Inferior parietal cortex (tissue), 1 donor: ENCODE measurements at regions not wholly inside any gene's neighbourhood (a gene's known extent, or its start where the extent isn't known, plus 50 kb on each side); places are given as distances from the start of the nearest gene placed in this dataset.

Experiments used
- DNase-seq: peaks from one replicate; pipeline ENCODE4 v3.0.0-alpha.2; 2016; ENCODE audit errors: extremely low spot score

DNA sequence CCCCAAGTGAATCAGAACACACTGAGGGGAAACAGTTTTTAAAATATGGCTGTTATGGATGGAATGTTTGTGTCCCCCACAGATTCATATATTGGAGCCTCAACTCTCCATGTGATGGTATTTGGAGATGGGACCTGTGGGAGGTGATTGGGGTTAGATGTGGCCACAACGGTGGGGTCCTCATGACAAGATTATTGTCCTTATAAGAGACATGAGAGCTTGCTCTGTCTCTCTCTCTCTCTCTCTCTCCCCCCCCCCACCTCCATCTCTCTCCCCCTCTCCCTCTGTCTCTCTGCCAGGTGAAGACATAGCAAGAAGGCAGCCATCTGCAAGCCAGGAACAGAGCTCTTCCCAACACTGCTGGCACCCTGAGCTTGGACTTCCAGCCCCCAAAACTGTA is 315.8 kb upstream of the MGMT start:
- no peak for DNase-seq

DNA sequence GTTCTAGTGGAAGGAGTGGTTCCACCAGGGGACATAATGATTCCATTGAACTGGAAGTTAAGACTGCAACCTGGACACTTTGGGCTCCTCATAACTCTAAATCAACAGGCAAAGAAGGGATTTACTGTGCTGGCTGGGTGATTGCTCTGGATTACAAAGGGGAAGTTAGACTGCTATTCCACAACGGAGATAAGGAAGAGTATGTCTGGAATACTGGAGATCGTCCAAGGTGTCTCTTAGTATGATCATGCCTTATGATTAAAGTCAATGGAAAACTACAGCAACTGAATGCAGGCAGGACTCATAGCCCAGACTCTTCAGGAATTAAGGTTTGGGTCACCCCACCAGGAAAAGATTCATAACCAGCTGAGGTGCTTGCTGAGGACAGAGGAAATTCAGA is 310.6 kb upstream of the MGMT start:
- DNase-seq, result no peak

DNA sequence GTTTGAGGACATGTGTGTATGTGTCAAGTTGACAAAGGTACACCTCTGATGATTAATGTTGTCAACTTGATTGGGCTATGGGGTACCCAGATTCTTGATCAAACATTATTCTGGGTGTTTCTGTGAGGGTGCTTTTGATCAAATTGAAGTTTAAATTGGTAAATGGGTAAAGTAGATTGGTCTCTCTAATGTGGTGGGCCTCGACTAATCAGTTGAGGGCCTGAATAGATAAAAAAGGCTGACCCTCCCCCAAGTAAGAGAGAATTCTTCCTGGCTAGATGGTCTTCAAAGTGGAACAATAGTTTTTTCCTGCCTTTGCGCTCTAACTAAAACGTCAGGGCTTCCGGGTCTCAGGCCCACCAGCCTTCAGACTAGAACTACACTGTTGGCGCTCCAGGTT is 309.9 kb upstream of the MGMT start:
- DNase-seq, result no peak

DNA sequence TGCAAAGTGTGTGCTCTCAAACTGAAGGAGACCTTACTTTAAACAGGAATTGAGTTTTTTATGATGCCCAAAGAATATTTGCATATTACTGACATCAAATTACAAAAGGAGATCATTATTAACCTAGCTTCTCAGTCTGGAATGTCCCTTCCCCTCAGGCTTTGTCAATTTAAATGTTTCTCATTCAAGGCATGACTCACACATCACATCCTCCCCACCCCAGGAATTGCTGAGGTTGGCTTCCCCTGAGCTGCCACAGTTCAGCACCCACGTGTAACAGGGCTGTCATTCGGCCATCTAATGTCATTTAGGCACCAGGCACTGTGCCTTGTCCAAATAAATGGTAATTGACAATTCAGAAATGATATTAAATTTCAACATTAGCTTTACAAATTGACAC is 305.9 kb upstream of the MGMT start:
- no peak for DNase-seq

DNA sequence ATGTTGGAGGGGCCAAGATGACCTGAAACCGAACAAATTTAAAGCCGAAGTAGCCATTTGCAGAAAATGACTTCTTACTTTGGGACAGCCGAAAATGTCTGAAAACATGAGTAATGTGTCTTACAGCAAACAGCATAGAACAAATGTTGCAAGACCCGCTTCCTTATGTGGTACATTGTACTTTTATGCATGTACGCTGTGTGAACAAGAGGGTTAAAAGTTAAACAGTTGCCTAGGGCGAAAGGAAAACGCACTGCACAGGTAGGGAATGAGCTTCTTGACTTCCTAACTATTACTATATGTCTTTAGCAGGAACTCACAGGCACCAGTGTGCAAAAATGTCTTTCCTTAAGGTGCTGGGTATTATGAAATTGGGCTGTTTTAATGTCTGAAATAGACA is 303.5 kb upstream of the MGMT start:
- no peak for DNase-seq

DNA sequence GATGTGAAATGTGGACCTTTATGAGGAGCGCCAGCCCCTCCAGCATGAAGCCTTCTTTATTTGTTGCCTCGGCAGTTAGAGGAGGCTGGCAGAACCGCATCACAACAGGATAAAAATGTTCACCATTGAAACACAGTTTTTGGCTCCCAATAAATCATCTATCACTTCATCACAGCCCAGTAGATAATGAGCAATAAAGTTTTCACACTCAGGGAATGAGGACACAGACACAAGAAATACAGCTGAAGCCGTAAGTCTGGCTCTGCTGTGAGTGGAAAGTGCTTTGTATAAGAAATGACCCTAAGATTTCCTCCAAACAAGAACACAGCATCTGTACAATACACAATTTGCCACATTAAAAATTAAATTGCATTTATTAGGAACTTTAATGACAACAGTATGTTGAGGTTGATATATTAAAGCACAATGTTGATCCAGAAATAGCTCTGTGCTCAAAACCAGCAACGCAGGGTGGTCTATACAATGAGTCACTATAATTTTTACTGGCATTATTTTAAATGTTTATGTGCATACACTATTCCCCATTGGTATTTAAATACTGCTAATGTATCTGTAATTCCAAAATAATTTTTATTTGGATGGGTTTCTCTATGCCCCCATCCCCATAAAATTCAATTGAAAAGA is 301.8 kb upstream of the MGMT start:
- no peak for DNase-seq

DNA sequence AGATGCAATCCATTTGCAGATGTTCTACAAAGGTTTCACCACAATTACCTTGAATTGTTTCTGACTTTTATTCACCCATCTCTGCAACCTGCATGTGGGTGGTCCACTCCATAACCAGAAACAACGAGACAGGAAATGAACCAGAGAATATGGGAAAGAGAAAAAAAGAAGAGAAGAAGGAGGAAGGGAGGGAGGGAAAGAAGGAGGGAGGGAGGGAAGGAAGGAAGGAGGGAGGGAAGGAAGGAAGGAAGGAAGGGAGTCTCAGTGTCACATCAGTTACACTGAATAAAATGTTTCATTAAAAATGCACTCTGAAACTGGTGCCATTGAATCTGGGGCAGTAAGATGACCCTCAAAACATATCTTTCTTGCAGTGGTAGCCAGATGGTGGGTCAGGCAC is 301.3 kb upstream of the MGMT start:
- DNase-seq, result no peak

DNA sequence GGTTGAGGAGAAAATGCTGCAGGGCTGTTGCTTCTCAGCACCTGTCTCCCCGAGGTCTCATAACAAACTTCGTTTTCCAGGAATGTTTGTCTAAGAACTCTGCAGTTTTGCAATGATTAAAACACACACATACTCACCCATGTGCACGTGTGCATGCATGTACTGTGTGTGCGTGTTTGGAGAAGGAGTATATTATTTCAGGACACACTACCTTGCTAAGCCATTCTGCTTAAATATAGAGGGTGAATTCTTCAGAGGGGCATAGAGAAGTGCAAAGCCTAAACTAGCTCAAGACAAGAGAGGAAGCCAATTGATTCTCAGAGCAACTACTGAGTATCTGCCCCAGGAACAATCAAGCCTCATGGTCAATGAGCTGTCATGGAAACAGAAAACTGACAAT is 298.4 kb upstream of the MGMT start:
- no peak for DNase-seq

DNA sequence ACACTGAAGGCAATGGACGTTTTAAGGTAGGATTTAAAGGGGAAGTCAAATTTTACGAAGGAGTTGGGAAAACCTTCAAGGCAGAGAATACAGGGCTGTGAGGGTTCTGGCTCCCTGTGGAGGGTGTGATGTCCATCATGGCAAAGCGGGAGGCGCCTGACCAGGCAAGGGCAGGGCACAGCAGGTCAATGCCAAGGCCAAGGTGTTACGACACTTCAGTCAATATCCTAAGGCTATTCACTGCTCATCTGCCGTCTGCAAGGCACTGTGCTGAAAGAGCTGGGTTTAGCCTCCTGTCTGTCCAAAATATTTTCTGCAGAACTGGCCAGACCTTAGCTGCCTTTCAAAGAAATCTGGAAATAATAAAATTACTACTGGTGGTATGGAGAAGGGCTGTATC is 297.9 kb upstream of the MGMT start:
- no peak for DNase-seq

DNA sequence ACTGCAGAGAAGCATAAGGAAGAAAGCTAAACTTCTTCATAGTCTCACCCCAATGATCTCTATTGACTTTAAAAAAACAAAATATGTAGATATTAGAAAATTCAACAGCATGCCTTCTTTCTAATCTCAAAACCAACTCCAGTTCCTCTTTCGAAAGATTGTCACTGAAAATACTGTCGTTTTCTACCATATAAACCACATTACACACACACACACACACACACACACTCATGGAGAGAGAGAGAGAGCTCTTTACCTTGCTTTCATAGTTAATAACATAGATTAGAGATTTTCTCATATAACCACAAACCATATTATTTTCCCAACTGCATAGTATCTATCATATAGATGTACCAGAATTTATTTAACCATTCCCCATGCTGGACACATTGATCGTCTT is 296.2 kb upstream of the MGMT start:
- DNase-seq, result no peak

DNA sequence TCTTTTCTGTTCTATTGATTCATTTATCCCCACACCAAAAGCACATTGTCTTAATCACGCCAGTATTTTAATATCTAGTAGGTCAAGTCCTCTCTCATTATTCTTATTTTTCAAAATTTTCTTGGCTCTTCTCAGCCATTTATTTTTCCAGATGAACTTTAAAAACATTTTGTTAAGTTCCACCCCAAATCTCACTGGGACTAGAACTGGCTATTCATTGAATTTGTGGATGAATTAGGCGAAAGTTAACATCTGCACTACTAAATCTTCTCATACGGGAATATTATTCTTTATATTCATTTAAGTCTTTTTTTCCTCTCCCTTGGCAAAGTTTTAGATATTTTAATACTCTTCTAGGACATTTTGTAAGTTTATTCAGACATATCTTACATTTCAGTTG is 295.2 kb upstream of the MGMT start:
- no peak for DNase-seq

DNA sequence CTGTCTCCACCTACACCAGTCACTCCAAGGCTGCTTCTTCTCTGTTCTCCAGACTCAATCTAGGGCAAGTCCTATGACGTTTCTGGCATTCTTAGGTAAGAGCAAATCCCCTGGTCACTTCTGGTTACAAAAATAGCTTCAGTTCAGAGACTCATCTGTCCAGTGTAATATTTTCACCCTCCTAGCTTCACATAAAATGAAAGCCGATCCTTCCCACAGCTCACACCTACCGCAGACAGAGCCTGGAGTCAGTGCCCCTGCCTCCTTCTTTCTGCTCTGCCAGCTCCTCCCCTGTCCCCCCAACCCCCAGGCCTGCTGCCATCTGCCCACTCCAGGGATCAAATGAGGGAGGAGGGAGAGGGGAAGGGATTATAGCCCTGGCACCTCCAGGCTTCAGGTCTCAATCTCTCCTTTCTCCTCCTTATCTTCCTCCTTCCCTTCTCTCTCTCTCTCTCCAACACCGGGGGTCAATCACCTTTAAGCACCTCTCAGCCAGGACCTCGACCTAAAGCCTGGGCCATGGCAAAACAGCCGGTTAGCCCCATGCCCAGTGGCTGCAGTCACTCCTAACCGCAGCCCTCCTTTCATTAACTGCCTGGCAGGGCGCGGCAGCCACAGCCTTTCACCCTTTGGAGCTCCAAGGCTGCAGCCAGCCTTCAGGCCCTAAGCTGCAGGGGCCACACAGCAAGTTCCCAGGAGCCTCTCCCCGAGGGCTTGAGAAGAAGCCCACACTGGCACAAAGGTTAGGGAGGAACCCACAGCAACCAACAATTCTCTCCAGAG is 292.6 kb upstream of the MGMT start:
- no peak for DNase-seq

DNA sequence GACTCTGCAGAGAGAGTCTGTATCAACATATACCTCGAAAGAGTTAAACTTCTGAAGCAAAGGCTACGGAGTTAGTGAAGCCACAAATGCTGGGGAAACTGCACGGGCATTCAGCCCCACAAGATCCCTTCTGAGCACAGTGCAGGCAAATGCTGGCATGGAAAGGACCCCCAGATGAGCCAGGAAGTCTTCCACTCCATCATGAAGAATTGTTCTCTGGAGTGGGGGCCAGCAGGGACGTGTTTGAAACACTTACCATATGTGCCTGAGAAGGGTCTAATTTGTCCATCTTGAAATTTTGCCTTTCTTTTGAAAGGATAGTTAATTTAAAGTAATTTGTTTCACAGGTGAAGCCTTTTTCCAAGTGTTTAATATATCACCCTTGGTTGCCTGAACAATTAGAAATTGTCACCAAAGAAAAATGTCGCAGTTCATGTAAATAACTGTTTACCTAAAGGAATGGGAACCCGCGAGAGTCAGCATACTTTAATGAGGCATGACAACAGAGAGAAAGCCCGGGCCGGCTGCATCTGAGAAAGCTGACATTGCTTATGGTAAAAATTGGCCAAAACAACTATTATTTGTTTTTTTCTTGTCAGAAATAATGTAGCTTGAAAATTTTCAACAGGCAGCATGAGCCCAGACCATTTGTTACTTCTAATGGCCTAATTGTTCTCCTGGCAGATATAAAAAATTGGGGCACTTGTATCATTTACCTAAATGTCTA is 287.6 kb upstream of the MGMT start:
- no peak for DNase-seq

DNA sequence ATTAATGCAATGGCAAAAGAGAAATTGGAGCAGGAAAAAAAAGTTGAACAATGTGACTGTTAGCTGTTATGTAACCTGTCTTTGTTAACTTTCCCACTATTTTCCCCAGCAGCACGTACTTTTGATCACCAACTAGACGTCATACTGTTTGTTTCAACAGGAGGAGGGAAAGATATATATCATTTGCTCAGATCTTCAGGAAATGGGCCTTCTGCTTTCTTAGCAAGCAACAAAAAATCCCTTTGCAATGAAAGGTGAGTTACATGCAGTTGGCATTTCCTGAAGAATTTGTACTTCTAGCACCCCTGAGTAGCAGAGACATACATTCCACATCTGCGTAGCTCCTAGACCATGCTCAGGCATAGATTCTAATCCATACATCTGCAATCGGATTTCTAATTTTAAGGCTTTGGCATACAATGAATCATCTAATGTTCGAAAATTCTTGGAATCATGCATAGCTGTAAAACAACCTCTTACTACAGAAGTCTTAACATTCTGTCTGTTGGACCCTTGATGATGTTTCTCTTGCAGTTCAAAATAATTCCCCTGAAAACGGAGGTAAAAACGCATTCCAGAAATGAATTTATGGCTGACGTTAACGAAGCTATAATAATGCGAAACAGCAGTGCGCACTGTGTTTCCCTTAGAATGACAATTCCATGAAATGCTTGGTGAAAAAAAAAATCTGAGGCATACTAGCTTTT is 286.9 kb upstream of the MGMT start:
- DNase-seq, result no peak

DNA sequence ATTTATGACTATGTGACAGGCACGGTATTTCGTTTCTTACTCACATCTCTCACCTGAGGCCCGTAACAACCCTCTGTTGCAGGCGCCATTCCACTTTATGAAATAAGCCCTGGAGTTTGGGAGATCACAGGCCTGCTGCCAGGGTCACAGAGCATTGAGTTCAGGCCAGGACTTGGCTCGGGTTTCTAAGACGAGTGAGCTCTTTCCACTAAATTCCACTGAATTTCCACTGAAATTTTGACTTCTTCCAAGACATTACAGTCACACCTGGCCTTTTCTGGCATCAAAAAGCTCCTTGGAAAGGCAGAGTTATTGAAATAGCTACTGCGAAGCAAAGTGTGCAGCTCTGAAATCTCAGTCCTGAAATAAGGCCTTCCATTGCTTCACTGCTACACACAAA is 282.8 kb upstream of the MGMT start:
- no peak for DNase-seq

DNA sequence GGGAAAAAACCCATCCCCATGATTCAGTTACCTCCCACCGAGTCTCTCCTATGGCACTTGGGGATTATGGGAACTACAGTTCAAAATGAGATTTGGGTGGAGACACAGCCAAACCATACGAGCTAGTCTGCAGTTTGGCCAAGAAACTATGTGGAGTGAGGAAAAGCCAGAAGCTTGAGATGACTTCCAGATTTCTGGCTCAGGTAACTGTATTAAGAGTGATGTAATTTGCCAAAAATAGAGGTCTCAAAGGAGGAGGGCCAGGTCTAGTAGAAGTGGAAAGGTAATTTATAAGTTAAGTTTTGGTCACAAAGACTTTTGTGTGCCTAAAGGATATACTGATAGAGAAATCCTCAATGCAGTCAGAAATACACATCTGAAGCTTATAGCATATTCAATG is 279.7 kb upstream of the MGMT start:
- no peak for DNase-seq

DNA sequence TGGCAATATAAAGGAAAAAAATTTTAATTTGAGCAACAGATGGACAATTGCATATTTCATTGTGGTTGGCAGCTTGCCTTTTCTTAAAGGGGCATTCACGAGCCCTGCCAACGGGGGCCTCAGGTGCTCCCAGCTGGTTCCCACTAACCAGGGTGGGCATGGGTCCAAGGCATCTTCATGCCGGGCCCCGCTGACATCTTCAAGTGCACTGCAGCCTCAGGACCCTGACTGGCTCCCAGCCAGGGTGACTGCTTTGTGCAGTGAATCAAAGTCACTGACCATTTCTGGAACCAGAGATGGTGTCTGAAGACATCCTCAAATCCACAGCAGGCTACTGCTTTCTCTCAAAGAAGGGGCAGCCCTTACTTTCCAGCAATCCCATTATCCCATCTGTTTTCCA is 275.2 kb upstream of the MGMT start:
- no peak for DNase-seq

DNA sequence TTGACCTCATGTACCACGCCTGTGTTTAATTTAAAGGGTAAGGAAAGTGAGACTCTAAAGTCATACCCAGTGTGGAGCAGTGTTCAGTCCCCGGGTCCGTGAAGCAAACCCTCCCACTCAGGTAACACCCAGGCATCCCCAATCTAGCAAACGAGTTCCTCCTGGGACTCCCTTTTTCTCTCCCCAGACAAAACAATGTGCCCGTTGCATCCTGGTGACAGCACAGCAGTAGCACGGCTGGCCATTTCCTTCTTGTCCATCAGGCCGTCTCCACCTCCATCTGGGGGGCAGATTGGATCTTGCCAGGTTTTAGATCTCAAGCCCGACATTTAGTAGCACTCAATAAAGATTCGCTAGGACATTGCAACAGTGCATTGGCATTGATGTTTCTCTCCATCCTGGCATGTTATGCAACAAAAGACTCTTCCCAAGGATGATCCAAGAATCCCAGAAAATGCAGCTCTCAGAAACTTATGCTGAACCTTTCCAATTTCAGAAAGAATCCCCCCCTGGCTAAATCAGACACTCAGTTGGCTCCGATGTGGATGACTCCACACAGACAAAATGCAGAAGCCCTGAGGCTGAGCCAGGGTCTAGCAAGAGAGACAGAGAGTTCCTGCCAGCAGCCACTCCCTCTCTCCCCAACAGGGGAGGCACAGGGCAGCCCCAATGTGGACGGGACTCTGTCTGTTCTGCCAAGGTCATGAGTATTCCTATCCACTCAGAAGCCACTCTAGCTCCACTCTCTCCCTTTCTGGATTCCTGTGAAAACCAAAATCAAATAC is 274.5 kb upstream of the MGMT start:
- no peak for DNase-seq

DNA sequence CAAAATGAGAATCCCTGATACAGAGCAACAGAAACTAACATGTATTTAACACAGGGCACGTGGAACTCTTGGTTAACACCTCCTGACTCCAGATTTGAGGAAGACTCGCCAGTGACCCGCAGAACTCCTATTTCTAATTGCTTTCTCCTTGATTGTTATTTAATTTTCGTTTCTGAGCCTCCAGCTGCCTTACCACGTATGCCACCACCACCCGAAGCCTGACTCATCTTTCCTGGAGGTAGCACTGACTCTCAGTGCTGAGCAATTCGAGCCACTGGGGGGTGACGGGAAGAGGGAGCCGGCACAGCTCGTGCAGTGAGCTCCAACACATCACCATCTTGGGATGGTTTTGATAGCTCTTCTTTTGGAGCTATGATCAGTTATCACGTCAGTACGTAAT is 273.9 kb upstream of the MGMT start:
- DNase-seq, result no peak

DNA sequence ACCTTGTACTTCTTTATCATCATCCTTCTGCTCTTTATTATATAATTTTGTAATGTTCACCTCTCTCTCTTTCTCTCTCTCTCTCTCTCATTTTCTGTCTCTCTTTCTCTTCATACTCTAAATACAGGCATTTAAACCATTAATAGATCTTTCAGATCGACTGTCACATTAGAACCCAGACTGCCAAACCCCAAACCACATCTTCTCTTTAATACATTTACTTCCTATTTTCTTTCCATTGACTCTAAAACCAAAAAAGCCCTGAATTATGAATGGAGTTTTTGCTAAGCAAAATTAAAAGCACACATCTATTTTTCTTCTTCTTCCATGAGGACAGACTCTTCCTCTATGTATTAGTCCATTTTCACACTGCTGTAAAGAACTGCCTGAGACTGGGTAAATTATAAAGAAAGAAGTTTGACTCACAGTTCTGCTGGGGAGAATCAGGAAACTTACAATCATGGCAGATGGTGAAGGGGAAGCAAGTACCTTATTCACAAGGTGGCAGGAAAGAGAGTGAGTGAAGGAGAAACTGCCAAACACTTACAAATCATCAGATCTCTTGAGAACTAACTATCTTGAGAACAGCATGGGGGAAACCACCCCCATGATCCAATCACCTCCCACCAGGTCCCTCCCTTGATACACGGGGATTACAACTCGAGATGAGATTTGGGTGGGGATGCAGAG is 272.7 kb upstream of the MGMT start:
- DNase-seq, result no peak

DNA sequence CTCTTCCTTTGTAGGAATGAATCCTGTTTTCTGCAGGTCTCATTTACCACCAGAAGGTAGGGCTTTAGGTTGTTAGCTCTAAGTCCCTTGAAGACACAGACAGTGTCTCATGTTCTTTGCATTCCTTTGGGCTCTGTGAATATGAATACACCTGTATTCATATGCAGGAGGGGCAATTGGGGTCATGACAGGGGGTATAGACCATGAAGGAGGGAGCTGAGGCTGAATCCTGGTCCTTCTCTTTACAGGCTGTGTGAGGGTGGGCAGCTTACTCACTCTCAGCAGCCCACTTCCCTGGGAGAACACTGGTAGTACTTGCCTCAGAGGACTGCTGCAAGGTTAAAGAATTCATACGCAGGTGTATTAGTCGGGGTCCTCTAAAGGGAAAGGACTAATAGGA is 267.2 kb upstream of the MGMT start:
- no peak for DNase-seq
